Endodermal cell (in vitro differentiated cells): ENCODE measurements at regions not wholly inside any gene's neighbourhood (a gene's known extent, or its start where the extent isn't known, plus 50 kb on each side); places are given as distances from the start of the nearest gene placed in this dataset.

Experiments
- DNase-seq: peaks from one replicate; pipeline ENCODE4 v3.0.0-alpha.2; 2017
- H3K27ac ChIP-seq: 2 replicates; pipeline ENCODE4 v1.5.1; 2013; ENCODE audit warnings: mild to moderate bottlenecking, low read depth, low read length, moderate library complexity
- H3K27me3 ChIP-seq: 2 replicates; pipeline ENCODE4 v1.6.1; 2013; ENCODE audit warnings: mild to moderate bottlenecking, low read length, moderate library complexity; ENCODE audit not compliant: insufficient read depth, control insufficient read depth, poor library complexity, severe bottlenecking
- H3K36me3 ChIP-seq: 2 replicates; pipeline ENCODE4 v1.7.0; 2013; ENCODE audit warnings: mild to moderate bottlenecking, low read length, moderate library complexity; ENCODE audit not compliant: control insufficient read depth, insufficient read depth
- H3K4me1 ChIP-seq: one replicate; pipeline ENCODE4 v1.7.0; 2013; ENCODE audit warnings: low read length; ENCODE audit not compliant: control insufficient read depth, insufficient read depth
- H3K4me3 ChIP-seq: 2 replicates; pipeline ENCODE4 v1.5.1; 2013; ENCODE audit warnings: mild to moderate bottlenecking, low read length, moderate library complexity
- H3K9ac ChIP-seq: 2 replicates; pipeline ENCODE4 v1.6.1; 2013; ENCODE audit warnings: mild to moderate bottlenecking, low read length, moderate library complexity; ENCODE audit not compliant: poor library complexity, severe bottlenecking; ENCODE audit errors: extremely low read depth
- H3K9me3 ChIP-seq: 2 replicates; pipeline ENCODE4 v1.6.1; 2013; ENCODE audit warnings: mild to moderate bottlenecking, low read length, moderate library complexity; ENCODE audit not compliant: control insufficient read depth
- H3K27ac Mint-ChIP-seq: 2 replicates; pipeline ENCODE4 v1.8.0; 2020; ENCODE audit warnings: mixed read lengths
- H3K27me3 Mint-ChIP-seq: 2 replicates; pipeline ENCODE4 v1.8.0; 2021; ENCODE audit warnings: mild to moderate bottlenecking, mixed read lengths; ENCODE audit not compliant: insufficient read depth
- H3K36me3 Mint-ChIP-seq: 2 replicates; pipeline ENCODE4 v1.8.0; 2020; ENCODE audit warnings: low read depth, mixed read lengths
- H3K4me1 Mint-ChIP-seq: 2 replicates; pipeline ENCODE4 v1.8.0; 2020; ENCODE audit warnings: mixed read lengths
- H3K4me3 Mint-ChIP-seq: 2 replicates; pipeline ENCODE4 v1.8.0; 2020; ENCODE audit warnings: mild to moderate bottlenecking, moderate library complexity, mixed read lengths
- H3K9me3 Mint-ChIP-seq: 2 replicates; pipeline ENCODE4 v1.8.0; 2020; ENCODE audit warnings: mild to moderate bottlenecking, mixed read lengths
- WGBS, 2 experiments: methylation state at CpG; one replicate each; pipeline versions ENCODE4 v1.1.5 to v1.1.7; 2013; ENCODE audit warnings: missing lambda C conversion rate in 2 of 2, mixed read lengths in 1 of 2; ENCODE audit not compliant: insufficient coverage in 1 of 2, insufficient read length in 1 of 2; 5-methylcytosine and 5-hydroxymethylcytosine counted together
- TF ChIP-seq, protein P1 (sequence below): fragments of 200-600 bp; sonication (generic); conservative IDR thresholded peaks from 2 replicates; pipeline ENCODE4 v1.5.0; 2021; ENCODE audit warnings: antibody characterized with exemption, mild to moderate bottlenecking

DNA sequence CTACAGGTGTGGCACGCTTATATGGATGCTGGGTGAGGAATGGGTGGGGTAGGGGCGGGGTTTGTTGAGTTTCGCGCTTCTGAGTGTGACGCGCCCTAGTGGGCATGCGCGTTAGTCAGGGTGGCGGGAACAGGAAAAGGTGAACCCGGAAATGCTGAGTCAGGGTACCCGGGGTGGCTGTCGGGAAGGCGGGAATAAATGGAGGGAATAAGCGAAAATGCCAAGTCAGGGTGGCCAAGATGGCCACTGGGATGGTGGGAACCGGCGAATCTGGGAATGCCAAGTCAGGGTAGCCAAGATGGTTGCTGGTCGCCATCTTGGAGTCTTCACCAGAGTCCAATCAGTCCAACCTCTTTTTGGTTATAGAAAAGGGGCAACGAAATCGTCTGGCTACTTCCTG is 585.0 kb downstream of the SUCLG1 start:
- DNase-seq, result no peak
- Histone ChIP-seq H3K27me3 (no peaks in the 10 kb centered on the region), H3K9ac (no peak overlapping the region), H3K9me3 (peaks cover 31% of the 10 kb centered on the region), H3K36me3 (no peaks in the 10 kb centered on the region), H3K27ac (no peak overlapping the region), H3K4me3 (no peak overlapping the region), H3K4me1 (no peaks in the 10 kb centered on the region)
- Mint-ChIP-seq H3K4me1 (no peaks in the 10 kb centered on the region), H3K27me3 (peaks cover 4% of the 10 kb centered on the region), H3K27ac (no peak overlapping the region), H3K9me3 (peaks cover 63% of the 10 kb centered on the region), H3K4me3 (no peak overlapping the region), H3K36me3 (peaks cover 42% of the 10 kb centered on the region)
- TF ChIP-seq, protein P1, sequence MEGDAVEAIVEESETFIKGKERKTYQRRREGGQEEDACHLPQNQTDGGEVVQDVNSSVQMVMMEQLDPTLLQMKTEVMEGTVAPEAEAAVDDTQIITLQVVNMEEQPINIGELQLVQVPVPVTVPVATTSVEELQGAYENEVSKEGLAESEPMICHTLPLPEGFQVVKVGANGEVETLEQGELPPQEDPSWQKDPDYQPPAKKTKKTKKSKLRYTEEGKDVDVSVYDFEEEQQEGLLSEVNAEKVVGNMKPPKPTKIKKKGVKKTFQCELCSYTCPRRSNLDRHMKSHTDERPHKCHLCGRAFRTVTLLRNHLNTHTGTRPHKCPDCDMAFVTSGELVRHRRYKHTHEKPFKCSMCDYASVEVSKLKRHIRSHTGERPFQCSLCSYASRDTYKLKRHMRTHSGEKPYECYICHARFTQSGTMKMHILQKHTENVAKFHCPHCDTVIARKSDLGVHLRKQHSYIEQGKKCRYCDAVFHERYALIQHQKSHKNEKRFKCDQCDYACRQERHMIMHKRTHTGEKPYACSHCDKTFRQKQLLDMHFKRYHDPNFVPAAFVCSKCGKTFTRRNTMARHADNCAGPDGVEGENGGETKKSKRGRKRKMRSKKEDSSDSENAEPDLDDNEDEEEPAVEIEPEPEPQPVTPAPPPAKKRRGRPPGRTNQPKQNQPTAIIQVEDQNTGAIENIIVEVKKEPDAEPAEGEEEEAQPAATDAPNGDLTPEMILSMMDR, result no peak
- 90 to 95% methylated on average over 6 to 19 of the region's 19 CpGs for WGBS, 2 experiments

DNA sequence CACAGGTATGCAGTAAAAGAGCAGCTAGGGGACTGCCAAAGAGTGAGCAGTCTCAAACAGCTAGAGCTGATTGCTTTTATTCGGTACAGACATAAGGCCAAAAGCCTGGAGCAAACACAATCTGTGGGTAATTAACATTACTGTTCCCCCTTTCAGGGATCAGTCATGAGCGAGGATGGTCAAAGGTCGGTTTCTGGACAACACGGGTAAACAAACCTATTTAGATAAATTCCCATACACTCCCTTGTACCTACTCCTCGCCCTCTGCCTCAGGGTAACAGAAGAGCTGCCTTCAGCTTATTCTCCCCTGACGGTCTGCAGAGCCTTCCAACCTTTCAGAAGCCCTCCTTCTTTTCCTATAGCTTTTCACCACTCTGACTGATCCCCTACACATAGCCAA is 586.0 kb downstream of the SUCLG1 start:
- Histone ChIP-seq H3K9ac (no peak overlapping the region), H3K36me3 (no peaks in the 10 kb centered on the region), H3K4me3 (no peak overlapping the region), H3K4me1 (no peaks in the 10 kb centered on the region), H3K27me3 (no peaks in the 10 kb centered on the region), H3K27ac (no peak overlapping the region), H3K9me3 (peaks cover 22% of the 10 kb centered on the region)
- Mint-ChIP-seq H3K9me3 (peaks cover 53% of the 10 kb centered on the region), H3K27me3 (peaks cover 4% of the 10 kb centered on the region), H3K4me3 (no peak overlapping the region), H3K4me1 (no peaks in the 10 kb centered on the region), H3K27ac (no peak overlapping the region), H3K36me3 (peaks cover 32% of the 10 kb centered on the region)
- TF ChIP-seq, protein P1, result no peak
- 90 to 95% methylated on average over 6 of the region's 6 CpGs for WGBS, 2 experiments
- DNase-seq, result no peak

DNA sequence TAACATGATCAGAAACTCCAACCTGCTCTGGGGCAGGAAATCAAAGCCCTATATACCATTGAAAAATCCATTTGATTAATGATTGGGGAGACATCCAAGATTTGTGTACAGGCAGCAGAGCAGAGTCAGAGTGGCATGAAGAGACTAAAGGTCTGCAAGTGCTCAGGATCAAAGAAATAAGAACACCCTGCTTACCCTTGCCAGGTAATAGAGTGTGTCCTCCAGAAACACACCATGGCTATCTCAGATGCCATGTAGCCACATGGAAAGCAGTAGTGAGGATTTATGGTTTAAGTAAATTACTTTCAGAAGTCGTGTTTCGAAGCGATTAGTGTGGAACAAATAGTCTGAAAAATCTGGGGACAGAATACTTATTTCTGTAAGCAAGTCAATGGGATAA is 592.9 kb downstream of the SUCLG1 start:
- peaks cover 6% of the 10 kb centered on the region for H3K4me1 Mint-ChIP-seq
- no peak overlapping the region for H3K4me3 Mint-ChIP-seq
- WGBS, 2 experiments, result 95 to 100% methylated on average over 1 to 3 of the region's 3 CpGs
- Histone ChIP-seq H3K9ac (no peak overlapping the region), H3K9me3 (no peaks in the 10 kb centered on the region), H3K27me3 (no peaks in the 10 kb centered on the region), H3K36me3 (no peaks in the 10 kb centered on the region), H3K27ac (no peak overlapping the region), H3K4me1 (no peaks in the 10 kb centered on the region), H3K4me3 (no peak overlapping the region)
- TF ChIP-seq, protein P1, result no peak
- no peak overlapping the region for H3K27ac Mint-ChIP-seq
- no peaks in the 10 kb centered on the region for H3K36me3 Mint-ChIP-seq
- H3K27me3 Mint-ChIP-seq, result no peaks in the 10 kb centered on the region
- no peaks in the 10 kb centered on the region for H3K9me3 Mint-ChIP-seq
- DNase-seq, result no peak
